Chondrocyte (in vitro differentiated cells): ENCODE measurements at regions not wholly inside any gene's neighbourhood (a gene's known extent, or its start where the extent isn't known, plus 50 kb on each side); places are given as distances from the start of the nearest gene placed in this dataset.

Source experiments
- DNase-seq: peaks from one replicate; pipeline ENCODE4 v3.0.0; 2021; ENCODE audit warnings: mixed read lengths, low spot score
- H3K27ac Mint-ChIP-seq: one replicate; pipeline ENCODE4 v1.8.0; 2021; ENCODE audit warnings: mild to moderate bottlenecking, moderate library complexity, mixed read lengths; ENCODE audit not compliant: unreplicated experiment
- H3K27me3 Mint-ChIP-seq: 2 replicates; pipeline ENCODE4 v1.8.0; 2021; ENCODE audit warnings: low read depth, mixed read lengths
- H3K36me3 Mint-ChIP-seq: 2 replicates; pipeline ENCODE4 v1.8.0; 2021; ENCODE audit warnings: low read depth, mixed read lengths
- H3K4me1 Mint-ChIP-seq: 2 replicates; pipeline ENCODE4 v1.8.0; 2021; ENCODE audit warnings: low read depth, mild to moderate bottlenecking, mixed read lengths
- H3K4me3 Mint-ChIP-seq: one replicate; pipeline ENCODE4 v1.8.0; 2021; ENCODE audit warnings: mild to moderate bottlenecking, moderate library complexity, mixed read lengths; ENCODE audit not compliant: unreplicated experiment
- H3K9me3 Mint-ChIP-seq: 2 replicates; pipeline ENCODE4 v1.8.0; 2021; ENCODE audit warnings: low read depth, mixed read lengths
- CTCF ChIP-seq: fragments of 200-600 bp; sonication (generic); IDR thresholded peaks from 2 replicates; pipeline ENCODE4 v1.5.0; 2021; ENCODE audit warnings: antibody characterized with exemption, mild to moderate bottlenecking, moderate library complexity

- TF ChIP-seq CTCF = no peak
- Mint-ChIP-seq H3K4me1 (peaks cover 78% of the 10 kb centered on the region), H3K27ac (peak overlapping the region; percentile 96), H3K27me3 (no peaks in the 10 kb centered on the region), H3K9me3 (peaks cover 18% of the 10 kb centered on the region), H3K36me3 (peaks cover 4% of the 10 kb centered on the region), H3K4me3 (no peak overlapping the region)
- no peak for DNase-seq
These were observed 291.6 kb upstream of the ARSJ start for GRCh38 chr4:114271031-114271430.

GRCh38 chr4:114272226-114272625, 292.8 kb upstream of the ARSJ start:
- Mint-ChIP-seq H3K36me3 (peaks cover 4% of the 10 kb centered on the region), H3K27me3 (no peaks in the 10 kb centered on the region)
- no peak for DNase-seq

GRCh38 chr4:114273238-114273637, 293.8 kb upstream of the ARSJ start:
- H3K36me3 Mint-ChIP-seq = peaks cover 11% of the 10 kb centered on the region
- peaks cover 83% of the 10 kb centered on the region for H3K4me1 Mint-ChIP-seq
- no peak overlapping the region for H3K4me3 Mint-ChIP-seq
- TF ChIP-seq CTCF = no peak
- no peaks in the 10 kb centered on the region for H3K27me3 Mint-ChIP-seq
- DNase-seq = no peak
- H3K9me3 Mint-ChIP-seq = peaks cover 25% of the 10 kb centered on the region
- H3K27ac Mint-ChIP-seq = peak overlapping the region; percentile 85

More at GRCh38 chr4:114272226-114272625, 292.8 kb upstream of the ARSJ start:
- no peak for TF ChIP-seq CTCF
- H3K4me1 Mint-ChIP-seq = peaks cover 81% of the 10 kb centered on the region
- peaks cover 18% of the 10 kb centered on the region for H3K9me3 Mint-ChIP-seq
- no peak overlapping the region for H3K4me3 Mint-ChIP-seq
- peak overlapping the region; percentile 96 for H3K27ac Mint-ChIP-seq

GRCh38 chr4:114277690-114278089, 298.2 kb upstream of the ARSJ start:
- TF ChIP-seq CTCF = no peak
- peak overlapping the region; percentile 2 for H3K27ac Mint-ChIP-seq
- H3K36me3 Mint-ChIP-seq = peaks cover 12% of the 10 kb centered on the region
- H3K4me1 Mint-ChIP-seq = peaks cover 88% of the 10 kb centered on the region
- H3K27me3 Mint-ChIP-seq = no peaks in the 10 kb centered on the region
- no peak overlapping the region for H3K4me3 Mint-ChIP-seq
- DNase-seq = no peak
- H3K9me3 Mint-ChIP-seq = peaks cover 27% of the 10 kb centered on the region

- H3K9me3 Mint-ChIP-seq = peaks cover 27% of the 10 kb centered on the region
- H3K27me3 Mint-ChIP-seq = no peaks in the 10 kb centered on the region
- H3K4me3 Mint-ChIP-seq = no peak overlapping the region
- DNase-seq = no peak
- peak overlapping the region; percentile 4 for H3K27ac Mint-ChIP-seq
- TF ChIP-seq CTCF = no peak
- peaks cover 82% of the 10 kb centered on the region for H3K4me1 Mint-ChIP-seq
- peaks cover 12% of the 10 kb centered on the region for H3K36me3 Mint-ChIP-seq
These were observed 299.6 kb upstream of the ARSJ start for GRCh38 chr4:114279066-114279465.
